ENCODE measurements at regions not wholly inside any gene's neighbourhood (a gene's known extent, or its start where the extent isn't known, plus 50 kb on each side); places are given as distances from the start of the nearest gene placed in this dataset.

GRCh38 chr3:157844800-157845565, 261.2 kb downstream of the SHOX2 start:
- Histone ChIP-seq H3K4me3 (ENCODE audit: low read depth in 1 of 2, low read length in 2 of 2) (no peak overlapping the region), H3K4me1 (ENCODE audit: insufficient read depth, low read length) (no peaks in the 10 kb centered on the region), H3K9me3 (ENCODE audit: low read length) (no peaks in the 10 kb centered on the region), H3K9ac (ENCODE audit: low read length) (no peak overlapping the region), H3K27me3 (ENCODE audit: control insufficient read depth in 1 of 2, insufficient read depth in 2 of 2, low read length in 2 of 2) (no peaks in the 10 kb centered on the region), H3K27ac (ENCODE audit: low read depth, low read length) (no peak overlapping the region), H3K36me3 (ENCODE audit: insufficient read depth, low read length) (no peaks in the 10 kb centered on the region)

- no peak overlapping the region for H3K27ac ChIP-seq (ENCODE audit: low read depth, low read length)
- no peaks in the 10 kb centered on the region for H3K27me3 ChIP-seq (ENCODE audit: control insufficient read depth in 1 of 2, insufficient read depth in 2 of 2, low read length in 2 of 2)
- H3K36me3 ChIP-seq (ENCODE audit: insufficient read depth, low read length): no peaks in the 10 kb centered on the region
- H3K9me3 ChIP-seq (ENCODE audit: low read length): no peaks in the 10 kb centered on the region
- no peak overlapping the region for H3K9ac ChIP-seq (ENCODE audit: low read length)
- no peaks in the 10 kb centered on the region for H3K4me1 ChIP-seq (ENCODE audit: insufficient read depth, low read length)
- H3K4me3 ChIP-seq (ENCODE audit: low read depth in 1 of 2, low read length in 2 of 2): no peak overlapping the region
Measured at GRCh38 chr3:157844216-157844615, 262.0 kb downstream of the SHOX2 start.

- Histone ChIP-seq H3K4me1 (ENCODE audit: insufficient read depth, low read length) (no peaks in the 10 kb centered on the region), H3K9ac (ENCODE audit: low read length) (no peak overlapping the region)
Measured at GRCh38 chr3:157841029-157841428, 265.2 kb downstream of the SHOX2 start.

GRCh38 chr3:157840564-157840963, 265.7 kb downstream of the SHOX2 start:
- H3K4me3 ChIP-seq (ENCODE audit: low read depth in 1 of 2, low read length in 2 of 2): no peak overlapping the region
- H3K27ac ChIP-seq (ENCODE audit: low read depth, low read length): no peak overlapping the region
- no peaks in the 10 kb centered on the region for H3K4me1 ChIP-seq (ENCODE audit: insufficient read depth, low read length)
- H3K9ac ChIP-seq (ENCODE audit: low read length): no peak overlapping the region
- no peaks in the 10 kb centered on the region for H3K9me3 ChIP-seq (ENCODE audit: low read length)
- H3K36me3 ChIP-seq (ENCODE audit: insufficient read depth, low read length): no peaks in the 10 kb centered on the region
- H3K27me3 ChIP-seq (ENCODE audit: control insufficient read depth in 1 of 2, insufficient read depth in 2 of 2, low read length in 2 of 2): no peaks in the 10 kb centered on the region

More at GRCh38 chr3:157841029-157841428, 265.2 kb downstream of the SHOX2 start:
- no peaks in the 10 kb centered on the region for H3K27me3 ChIP-seq (ENCODE audit: control insufficient read depth in 1 of 2, insufficient read depth in 2 of 2, low read length in 2 of 2)
- no peak overlapping the region for H3K27ac ChIP-seq (ENCODE audit: low read depth, low read length)
- no peaks in the 10 kb centered on the region for H3K36me3 ChIP-seq (ENCODE audit: insufficient read depth, low read length)
- no peak overlapping the region for H3K4me3 ChIP-seq (ENCODE audit: low read depth in 1 of 2, low read length in 2 of 2)
- no peaks in the 10 kb centered on the region for H3K9me3 ChIP-seq (ENCODE audit: low read length)

GRCh38 chr3:157838457-157838856, 267.8 kb downstream of the SHOX2 start:
- Histone ChIP-seq H3K27ac (ENCODE audit: low read depth, low read length) (no peak overlapping the region), H3K4me3 (ENCODE audit: low read depth in 1 of 2, low read length in 2 of 2) (no peak overlapping the region), H3K36me3 (ENCODE audit: insufficient read depth, low read length) (no peaks in the 10 kb centered on the region), H3K9ac (ENCODE audit: low read length) (no peak overlapping the region), H3K4me1 (ENCODE audit: insufficient read depth, low read length) (no peaks in the 10 kb centered on the region), H3K9me3 (ENCODE audit: low read length) (no peaks in the 10 kb centered on the region), H3K27me3 (ENCODE audit: control insufficient read depth in 1 of 2, insufficient read depth in 2 of 2, low read length in 2 of 2) (no peaks in the 10 kb centered on the region)

GRCh38 chr3:157837336-157837735, 268.9 kb downstream of the SHOX2 start:
- no peak overlapping the region for H3K27ac ChIP-seq (ENCODE audit: low read depth, low read length)
- H3K36me3 ChIP-seq (ENCODE audit: insufficient read depth, low read length): no peaks in the 10 kb centered on the region
- no peaks in the 10 kb centered on the region for H3K4me1 ChIP-seq (ENCODE audit: insufficient read depth, low read length)
- H3K9ac ChIP-seq (ENCODE audit: low read length): no peak overlapping the region
- no peaks in the 10 kb centered on the region for H3K9me3 ChIP-seq (ENCODE audit: low read length)
- H3K4me3 ChIP-seq (ENCODE audit: low read depth in 1 of 2, low read length in 2 of 2): no peak overlapping the region
- H3K27me3 ChIP-seq (ENCODE audit: control insufficient read depth in 1 of 2, insufficient read depth in 2 of 2, low read length in 2 of 2): no peaks in the 10 kb centered on the region

- Histone ChIP-seq H3K27me3 (ENCODE audit: control insufficient read depth in 1 of 2, insufficient read depth in 2 of 2, low read length in 2 of 2) (no peaks in the 10 kb centered on the region), H3K27ac (ENCODE audit: low read depth, low read length) (no peak overlapping the region), H3K9ac (ENCODE audit: low read length) (no peak overlapping the region), H3K9me3 (ENCODE audit: low read length) (no peaks in the 10 kb centered on the region), H3K4me1 (ENCODE audit: insufficient read depth, low read length) (no peaks in the 10 kb centered on the region), H3K4me3 (ENCODE audit: low read depth in 1 of 2, low read length in 2 of 2) (no peak overlapping the region), H3K36me3 (ENCODE audit: insufficient read depth, low read length) (no peaks in the 10 kb centered on the region)
Measured at GRCh38 chr3:157836022-157836421, 270.2 kb downstream of the SHOX2 start.

GRCh38 chr3:157832588-157832987, 273.6 kb downstream of the SHOX2 start:
- H3K27ac ChIP-seq (ENCODE audit: low read depth, low read length): no peak overlapping the region
- H3K27me3 ChIP-seq (ENCODE audit: control insufficient read depth in 1 of 2, insufficient read depth in 2 of 2, low read length in 2 of 2): no peaks in the 10 kb centered on the region
- H3K9ac ChIP-seq (ENCODE audit: low read length): no peak overlapping the region
- H3K9me3 ChIP-seq (ENCODE audit: low read length): peaks cover 8% of the 10 kb centered on the region
- H3K4me3 ChIP-seq (ENCODE audit: low read depth in 1 of 2, low read length in 2 of 2): no peak overlapping the region
- no peaks in the 10 kb centered on the region for H3K4me1 ChIP-seq (ENCODE audit: insufficient read depth, low read length)
- no peaks in the 10 kb centered on the region for H3K36me3 ChIP-seq (ENCODE audit: insufficient read depth, low read length)

GRCh38 chr3:157830556-157831236, 275.5 kb downstream of the SHOX2 start:
- H3K27ac ChIP-seq (ENCODE audit: low read depth, low read length): no peak overlapping the region
- H3K4me3 ChIP-seq (ENCODE audit: low read depth in 1 of 2, low read length in 2 of 2): no peak overlapping the region
- no peaks in the 10 kb centered on the region for H3K36me3 ChIP-seq (ENCODE audit: insufficient read depth, low read length)

GRCh38 chr3:157829786-157830185, 276.4 kb downstream of the SHOX2 start:
- no peaks in the 10 kb centered on the region for H3K4me1 ChIP-seq (ENCODE audit: insufficient read depth, low read length)
- H3K36me3 ChIP-seq (ENCODE audit: insufficient read depth, low read length): no peaks in the 10 kb centered on the region
- peaks cover 8% of the 10 kb centered on the region for H3K9me3 ChIP-seq (ENCODE audit: low read length)
- no peak overlapping the region for H3K9ac ChIP-seq (ENCODE audit: low read length)
- H3K27ac ChIP-seq (ENCODE audit: low read depth, low read length): no peak overlapping the region
- H3K4me3 ChIP-seq (ENCODE audit: low read depth in 1 of 2, low read length in 2 of 2): no peak overlapping the region
- no peaks in the 10 kb centered on the region for H3K27me3 ChIP-seq (ENCODE audit: control insufficient read depth in 1 of 2, insufficient read depth in 2 of 2, low read length in 2 of 2)

More at GRCh38 chr3:157830556-157831236, 275.5 kb downstream of the SHOX2 start:
- H3K9me3 ChIP-seq (ENCODE audit: low read length): peaks cover 8% of the 10 kb centered on the region
- H3K4me1 ChIP-seq (ENCODE audit: insufficient read depth, low read length): no peaks in the 10 kb centered on the region
- H3K27me3 ChIP-seq (ENCODE audit: control insufficient read depth in 1 of 2, insufficient read depth in 2 of 2, low read length in 2 of 2): no peaks in the 10 kb centered on the region
- H3K9ac ChIP-seq (ENCODE audit: low read length): no peak overlapping the region

GRCh38 chr3:157824281-157824680, 281.9 kb downstream of the SHOX2 start:
- Histone ChIP-seq H3K36me3 (ENCODE audit: insufficient read depth, low read length) (no peaks in the 10 kb centered on the region), H3K4me1 (ENCODE audit: insufficient read depth, low read length) (no peaks in the 10 kb centered on the region), H3K27me3 (ENCODE audit: control insufficient read depth in 1 of 2, insufficient read depth in 2 of 2, low read length in 2 of 2) (no peaks in the 10 kb centered on the region), H3K4me3 (ENCODE audit: low read depth in 1 of 2, low read length in 2 of 2) (no peak overlapping the region), H3K9me3 (ENCODE audit: low read length) (peaks cover 8% of the 10 kb centered on the region), H3K27ac (ENCODE audit: low read depth, low read length) (no peak overlapping the region), H3K9ac (ENCODE audit: low read length) (no peak overlapping the region)

GRCh38 chr3:157823050-157823449, 283.2 kb downstream of the SHOX2 start:
- no peak overlapping the region for H3K4me3 ChIP-seq (ENCODE audit: low read depth in 1 of 2, low read length in 2 of 2)
- H3K36me3 ChIP-seq (ENCODE audit: insufficient read depth, low read length): no peaks in the 10 kb centered on the region
- no peak overlapping the region for H3K27ac ChIP-seq (ENCODE audit: low read depth, low read length)
- H3K27me3 ChIP-seq (ENCODE audit: control insufficient read depth in 1 of 2, insufficient read depth in 2 of 2, low read length in 2 of 2): no peaks in the 10 kb centered on the region
- H3K9me3 ChIP-seq (ENCODE audit: low read length): no peaks in the 10 kb centered on the region
- H3K4me1 ChIP-seq (ENCODE audit: insufficient read depth, low read length): no peaks in the 10 kb centered on the region
- H3K9ac ChIP-seq (ENCODE audit: low read length): no peak overlapping the region

Measured in muscle layer of colon (tissue), 2 donors.